SK-N-SH (cell line): ENCODE measurements at regions not wholly inside any gene's neighbourhood (a gene's known extent, or its start where the extent isn't known, plus 50 kb on each side); places are given as distances from the start of the nearest gene placed in this dataset.

ENCODE experiments used
- CTCF ChIA-PET: fragments of 300-600, 350-600 bp; formaldehyde crosslinking; extraction: SDS; loops from one replicate; lab custom pipeline; 2021; lab: Yijun Ruan, JAX
- POLR2A ChIA-PET: fragments of 350-600 bp; sonication (Branson Sonifier 250); formaldehyde crosslinking; extraction: SDS; loops from one replicate; lab custom pipeline; 2020; ENCODE audit warnings: antibody characterized with exemption, inconsistent platforms; lab: Yijun Ruan, JAX
- DNase-seq: peaks from one replicate; pipeline ENCODE4 v3.0.0; 2012
- H2AFZ ChIP-seq: fragments of 200-600 bp; sonication (generic); 2 replicates; pipeline ENCODE4 v1.8.1; 2016; ENCODE audit warnings: antibody characterized with exemption, mild to moderate bottlenecking, low read depth
- H3F3A ChIP-seq: fragments of 200-600 bp; sonication (generic); replicated peaks from 2 replicates; pipeline ENCODE3; 2016; ENCODE audit warnings: antibody characterized with exemption, mild to moderate bottlenecking; ENCODE audit not compliant: insufficient read depth
- H3K27ac ChIP-seq, 2 experiments: fragments of 200-500 bp in 1 of 2; fragments of 200-600 bp in 1 of 2; sonication (Bioruptor generic) in 1 of 2; sonication (generic), shearing (Covaris generic) in 1 of 2; 2 replicates each; pipeline versions ENCODE4 v1.5.1 to v1.6.1; 2014 to 2016; ENCODE audit warnings: low read depth in 2 of 2, inconsistent platforms in 1 of 2, low read length in 1 of 2, mild to moderate bottlenecking in 1 of 2, mixed read lengths in 1 of 2
- H3K27me3 ChIP-seq: fragments of 200-600 bp; sonication (generic), shearing (Covaris generic); 2 replicates; pipeline ENCODE4 v1.6.1; 2016; ENCODE audit warnings: mixed run types; ENCODE audit not compliant: insufficient read depth
- H3K36me3 ChIP-seq, 2 experiments: fragments of 200-500 bp in 1 of 2; fragments of 200-600 bp in 1 of 2; sonication (Bioruptor generic) in 1 of 2; sonication (generic) in 1 of 2; replicated peaks in 1 of 2; 2 replicates each; pipeline versions ENCODE3 to v1.5.1; 2014 to 2016; ENCODE audit warnings: low read length in 1 of 2, mild to moderate bottlenecking in 1 of 2; ENCODE audit not compliant: insufficient read depth in 2 of 2, control insufficient read depth in 1 of 2
- H3K4me1 ChIP-seq, 2 experiments: fragments of 200-500 bp in 1 of 2; fragments of 200-600 bp in 1 of 2; sonication (Bioruptor generic) in 1 of 2; sonication (generic), shearing (Covaris generic) in 1 of 2; 2 replicates each; pipeline versions ENCODE4 v1.5.1 to v1.6.1; 2014 to 2016; ENCODE audit warnings: low read depth in 1 of 2, low read length in 1 of 2, mixed run types in 1 of 2; ENCODE audit not compliant: insufficient read depth in 2 of 2, control insufficient read depth in 1 of 2
- H3K4me2 ChIP-seq: fragments of 200-600 bp; sonication (generic), shearing (Covaris generic); 2 replicates; pipeline ENCODE4 v1.6.1; 2017; ENCODE audit warnings: mixed run types
- H3K4me3 ChIP-seq, 2 experiments: fragments of 200-500 bp in 1 of 2; fragments of 200-600 bp in 1 of 2; sonication (Bioruptor generic) in 1 of 2; sonication (generic), shearing (Covaris generic) in 1 of 2; 2 replicates each; pipeline versions ENCODE4 v1.5.1 to v1.8.1; 2014 to 2016; ENCODE audit warnings: low read depth in 2 of 2, inconsistent platforms in 1 of 2, low read length in 1 of 2, mild to moderate bottlenecking in 1 of 2, mixed read lengths in 1 of 2, moderate library complexity in 1 of 2
- H3K79me2 ChIP-seq: fragments of 200-600 bp; sonication (generic); 2 replicates; pipeline ENCODE4 v1.8.1; 2017; ENCODE audit warnings: mild to moderate bottlenecking; ENCODE audit not compliant: insufficient read depth
- H3K9ac ChIP-seq: fragments of 200-600 bp; sonication (generic); 2 replicates; pipeline ENCODE4 v1.6.1; 2017; ENCODE audit warnings: mixed run types
- H3K9me2 ChIP-seq: fragments of 200-600 bp; sonication (generic); 2 replicates; pipeline ENCODE4 v1.6.1; 2017; ENCODE audit warnings: mixed run types
- H3K9me3 ChIP-seq: fragments of 200-600 bp; sonication (generic); 2 replicates; pipeline ENCODE4 v1.6.1; 2017; ENCODE audit warnings: mixed run types, mild to moderate bottlenecking, moderate library complexity
- H4K20me1 ChIP-seq: fragments of 200-600 bp; sonication (generic); 2 replicates; pipeline ENCODE4 v1.6.1; 2017; ENCODE audit warnings: mild to moderate bottlenecking, mixed run types; ENCODE audit not compliant: insufficient read depth
- ELF1 ChIP-seq: IDR thresholded peaks from 2 replicates; pipeline ENCODE4 v1.4.0; 2012
- EP300 ChIP-seq, 2 experiments: IDR thresholded peaks; 2 replicates each; pipeline versions ENCODE4 v1.4.0 to v1.6.1; 2012; ENCODE audit warnings: borderline replicate concordance in 1 of 2, low read depth in 1 of 2, low read length in 1 of 2
- FOSL2 ChIP-seq: IDR thresholded peaks from 2 replicates; pipeline ENCODE4 v1.4.0; 2012; ENCODE audit warnings: low read depth, mild to moderate bottlenecking, moderate library complexity, borderline replicate concordance
- FOXJ3 ChIP-seq: sonication (generic); formaldehyde crosslinking; IDR thresholded peaks from 2 replicates; pipeline ENCODE4 v1.5.1; 2020; ENCODE audit warnings: mild to moderate bottlenecking, missing genetic modification reagents
- FOXM1 ChIP-seq: IDR thresholded peaks from 2 replicates; pipeline ENCODE4 v1.4.0; 2012; ENCODE audit warnings: low read depth, mild to moderate bottlenecking
- GABPA ChIP-seq: IDR thresholded peaks from 2 replicates; pipeline ENCODE4 v1.4.0; 2012; ENCODE audit warnings: low read depth, mild to moderate bottlenecking
- GATA2 ChIP-seq: sonication (generic); formaldehyde crosslinking; IDR thresholded peaks from 2 replicates; pipeline ENCODE4 v1.5.0; 2020; ENCODE audit warnings: mild to moderate bottlenecking, missing genetic modification reagents
- IRF3 ChIP-seq: fragments of 150-350 bp; IDR thresholded peaks from 2 replicates; pipeline ENCODE4 v1.6.1; 2016; ENCODE audit warnings: mild to moderate bottlenecking, low read depth, low read length
- JUND ChIP-seq: IDR thresholded peaks from 2 replicates; pipeline ENCODE4 v1.4.0; 2012
- MAX ChIP-seq: IDR thresholded peaks from 2 replicates; pipeline ENCODE4 v1.4.0; 2012; ENCODE audit warnings: low read depth
- MEF2A ChIP-seq: IDR thresholded peaks from 2 replicates; pipeline ENCODE4 v1.4.0; 2012; ENCODE audit warnings: low read depth, borderline replicate concordance
- NFIC ChIP-seq: IDR thresholded peaks from 2 replicates; pipeline ENCODE4 v1.4.0; 2012; ENCODE audit warnings: borderline replicate concordance
- POLR2AphosphoS5 ChIP-seq: IDR thresholded peaks from 2 replicates; pipeline ENCODE4 v1.6.1; 2012; ENCODE audit warnings: low read depth, low read length
- REST ChIP-seq: IDR thresholded peaks from 2 replicates; pipeline ENCODE4 v1.6.1; 2012; ENCODE audit warnings: mild to moderate bottlenecking, low read depth, low read length, moderate library complexity
- SIN3A ChIP-seq: IDR thresholded peaks from 2 replicates; pipeline ENCODE4 v1.6.1; 2012; ENCODE audit warnings: low read depth, mild to moderate bottlenecking, low read length, moderate library complexity, borderline replicate concordance
- TAF1 ChIP-seq: IDR thresholded peaks from 2 replicates; pipeline ENCODE4 v1.6.1; 2012; ENCODE audit warnings: low read depth, mild to moderate bottlenecking, low read length, moderate library complexity, borderline replicate concordance
- TEAD4 ChIP-seq: IDR thresholded peaks from 2 replicates; pipeline ENCODE4 v1.4.0; 2012; ENCODE audit warnings: mild to moderate bottlenecking, borderline replicate concordance; ENCODE audit not compliant: insufficient read depth
- YY1 ChIP-seq: IDR thresholded peaks from 2 replicates; pipeline ENCODE4 v1.4.0; 2012; ENCODE audit warnings: low read depth, mild to moderate bottlenecking
- ZBTB33 ChIP-seq: IDR thresholded peaks from 2 replicates; pipeline ENCODE4 v1.4.0; 2012; ENCODE audit warnings: low read depth, borderline replicate concordance
- WGBS: methylation state at CpG from one replicate; pipeline ENCODE4 v1.1.6; 2017; ENCODE audit warnings: low lambda C conversion rate; 5-methylcytosine and 5-hydroxymethylcytosine counted together

- H3K9me2 ChIP-seq: no peaks in the 10 kb centered on the region
- H3K27ac ChIP-seq: no peak overlapping the region
- POLR2A ChIA-PET: no interaction called here
- 28% methylated on average over 6 of the region's 6 CpGs for WGBS
- no peaks in the 10 kb centered on the region for H3K36me3 ChIP-seq
- H3K9ac ChIP-seq: no peak overlapping the region
- DNase-seq: no peak
- no peak overlapping the region for H3K4me3 ChIP-seq
- CTCF ChIA-PET: no interaction called here
- TF ChIP-seq JUND: no peak
- no peak for TF ChIP-seq GABPA
- no peak for TF ChIP-seq MAX
- TF ChIP-seq ZBTB33: no peak
- TF ChIP-seq IRF3: no peak
- no peak for TF ChIP-seq FOXJ3 (CRISPR knock-in tag)
- TF ChIP-seq POLR2AphosphoS5: no peak
- no peak for TF ChIP-seq ELF1
- TF ChIP-seq EP300 (IDR thresholded peaks at IDR 0.05; ENCODE audit: borderline replicate concordance in 1 of 2, low read depth in 1 of 2, low read length in 1 of 2): no peak
- TF ChIP-seq TAF1: no peak
- TF ChIP-seq MEF2A: no peak
- TF ChIP-seq TEAD4: no peak
- TF ChIP-seq NFIC: no peak
- no peak for TF ChIP-seq SIN3A
- no peak for TF ChIP-seq REST
- TF ChIP-seq YY1: no peak
- no peak for TF ChIP-seq FOXM1
- TF ChIP-seq GATA2 (CRISPR knock-in tag): no peak
- TF ChIP-seq FOSL2: no peak
- H3K9me3 ChIP-seq: no peaks in the 10 kb centered on the region
- no peaks in the 10 kb centered on the region for H3K4me1 ChIP-seq
- H4K20me1 ChIP-seq: no peaks in the 10 kb centered on the region
- no peaks in the 10 kb centered on the region for H3F3A ChIP-seq
- H3K4me2 ChIP-seq: no peak overlapping the region
- no peaks in the 10 kb centered on the region for H3K27me3 ChIP-seq
- H2AFZ ChIP-seq: no peak overlapping the region
- no peaks in the 10 kb centered on the region for H3K79me2 ChIP-seq
Observed at GRCh38 chrX:97704474-97704873, 820.8 kb downstream of the RPA4 start.
